ENCODE measurements at regions not wholly inside any gene's neighbourhood (a gene's known extent, or its start where the extent isn't known, plus 50 kb on each side); places are given as distances from the start of the nearest gene placed in this dataset.
"Not testable (repeated sequence)": the region's sequence is repeated elsewhere in the genome, so short reads cannot be mapped to it uniquely, and the experiment has no call there.

DNA sequence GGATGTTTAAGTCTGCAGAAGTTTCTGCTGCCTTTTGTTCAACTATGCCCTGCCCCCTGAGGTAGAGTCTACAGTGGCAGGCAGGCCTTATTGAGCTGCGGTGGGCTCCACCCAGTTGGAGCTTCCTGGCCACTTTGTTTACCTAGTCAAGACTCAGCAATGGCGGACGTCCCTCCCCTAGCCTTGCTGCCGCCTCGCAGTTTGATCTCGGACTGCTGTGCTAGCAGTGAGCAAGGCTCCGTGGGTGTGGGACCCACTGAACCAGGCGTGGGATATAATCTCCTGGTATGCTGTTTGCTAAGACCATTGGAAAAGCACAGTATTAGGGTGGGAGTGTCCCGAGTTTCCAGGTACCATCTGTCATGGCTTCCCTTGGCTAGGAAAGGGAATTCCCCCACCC is 79.4 kb upstream of the RPS6KA6 start:
- not testable (repeated sequence) for H3K27me3 ChIP-seq (ENCODE audit: control insufficient read depth, insufficient read depth, low read length); H3K9me3 ChIP-seq (ENCODE audit: control insufficient read depth, insufficient read depth, low read depth, low read length); H3K9ac ChIP-seq (ENCODE audit: insufficient read depth, low read length); H3K4me3 ChIP-seq (replicated peaks in 1 of 4; ENCODE audit: control extremely low read depth in 1 of 4, insufficient read depth in 1 of 4, low read depth in 3 of 4, low read length in 4 of 4); DNase-seq (ENCODE audit: low read depth in 2 of 2); H3K4me2 ChIP-seq (ENCODE audit: extremely low read depth, insufficient read depth, low read length); H3K27ac ChIP-seq (ENCODE audit: insufficient read depth, low read length); H2AFZ ChIP-seq (ENCODE audit: low read length); H3K36me3 ChIP-seq (ENCODE audit: control insufficient read depth, insufficient read depth, low read length); H3K4me1 ChIP-seq (ENCODE audit: control insufficient read depth, extremely low read depth, insufficient read depth, low read length); H4K20me1 ChIP-seq (ENCODE audit: control insufficient read depth, extremely low read depth, insufficient read depth, low read length); H3K79me2 ChIP-seq (ENCODE audit: control insufficient read depth, insufficient read depth, low read length)

- no peak overlapping the region for H3K9ac ChIP-seq (ENCODE audit: insufficient read depth, low read length)
- no peaks in the 10 kb centered on the region for H3K4me1 ChIP-seq (ENCODE audit: control insufficient read depth, extremely low read depth, insufficient read depth, low read length)
- no peak overlapping the region for H2AFZ ChIP-seq (ENCODE audit: low read length)
- no peak overlapping the region for H3K4me2 ChIP-seq (ENCODE audit: extremely low read depth, insufficient read depth, low read length)
- no peak for TF ChIP-seq EZH2 (IDR thresholded peaks at IDR 0.05; ENCODE audit: low read length, missing control alignments)
- TF ChIP-seq, protein P1, sequence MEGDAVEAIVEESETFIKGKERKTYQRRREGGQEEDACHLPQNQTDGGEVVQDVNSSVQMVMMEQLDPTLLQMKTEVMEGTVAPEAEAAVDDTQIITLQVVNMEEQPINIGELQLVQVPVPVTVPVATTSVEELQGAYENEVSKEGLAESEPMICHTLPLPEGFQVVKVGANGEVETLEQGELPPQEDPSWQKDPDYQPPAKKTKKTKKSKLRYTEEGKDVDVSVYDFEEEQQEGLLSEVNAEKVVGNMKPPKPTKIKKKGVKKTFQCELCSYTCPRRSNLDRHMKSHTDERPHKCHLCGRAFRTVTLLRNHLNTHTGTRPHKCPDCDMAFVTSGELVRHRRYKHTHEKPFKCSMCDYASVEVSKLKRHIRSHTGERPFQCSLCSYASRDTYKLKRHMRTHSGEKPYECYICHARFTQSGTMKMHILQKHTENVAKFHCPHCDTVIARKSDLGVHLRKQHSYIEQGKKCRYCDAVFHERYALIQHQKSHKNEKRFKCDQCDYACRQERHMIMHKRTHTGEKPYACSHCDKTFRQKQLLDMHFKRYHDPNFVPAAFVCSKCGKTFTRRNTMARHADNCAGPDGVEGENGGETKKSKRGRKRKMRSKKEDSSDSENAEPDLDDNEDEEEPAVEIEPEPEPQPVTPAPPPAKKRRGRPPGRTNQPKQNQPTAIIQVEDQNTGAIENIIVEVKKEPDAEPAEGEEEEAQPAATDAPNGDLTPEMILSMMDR (conservative IDR thresholded peaks at IDR 0.05 in 1 of 2, IDR thresholded peaks at IDR 0.05 in 1 of 2; ENCODE audit: low read depth in 1 of 2, low read length in 2 of 2): no peak
- H3K9me3 ChIP-seq (ENCODE audit: control insufficient read depth, insufficient read depth, low read depth, low read length): no peaks in the 10 kb centered on the region
- no peaks in the 10 kb centered on the region for H4K20me1 ChIP-seq (ENCODE audit: control insufficient read depth, extremely low read depth, insufficient read depth, low read length)
- no peaks in the 10 kb centered on the region for H3K36me3 ChIP-seq (ENCODE audit: control insufficient read depth, insufficient read depth, low read length)
- no peak for DNase-seq (ENCODE audit: low read depth in 2 of 2)
- no peaks in the 10 kb centered on the region for H3K27me3 ChIP-seq (ENCODE audit: control insufficient read depth, insufficient read depth, low read length)
- H3K4me3 ChIP-seq (replicated peaks in 1 of 4; ENCODE audit: control extremely low read depth in 1 of 4, insufficient read depth in 1 of 4, low read depth in 3 of 4, low read length in 4 of 4): no peak overlapping the region
- H3K79me2 ChIP-seq (ENCODE audit: control insufficient read depth, insufficient read depth, low read length): no peaks in the 10 kb centered on the region
- H3K27ac ChIP-seq (ENCODE audit: insufficient read depth, low read length): no peak overlapping the region
These were observed 71.9 kb upstream of the RPS6KA6 start for GRCh38 chrX:84259868-84260267.

DNA sequence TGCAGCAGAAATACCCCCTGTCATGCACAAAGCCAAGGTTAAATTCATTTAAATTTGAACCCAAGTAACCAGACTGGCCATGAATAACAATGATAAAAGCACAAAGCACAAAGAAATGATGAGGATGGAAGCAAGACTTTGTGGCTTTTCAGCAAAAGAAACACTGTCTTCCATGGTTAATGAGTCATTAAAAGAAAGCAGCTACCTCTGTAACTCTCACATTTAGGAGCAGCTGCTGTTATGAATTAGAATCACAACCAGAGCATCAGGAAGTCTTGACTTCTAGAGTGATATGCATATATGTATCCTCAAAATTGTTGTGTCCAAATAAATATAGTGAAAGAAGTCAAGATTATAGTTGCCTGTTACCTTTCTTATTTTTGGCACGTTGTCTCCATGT is 70.7 kb upstream of the RPS6KA6 start:
- Histone ChIP-seq H3K4me1 (ENCODE audit: control insufficient read depth, extremely low read depth, insufficient read depth, low read length) (no peaks in the 10 kb centered on the region), H3K27ac (ENCODE audit: insufficient read depth, low read length) (no peak overlapping the region), H3K27me3 (ENCODE audit: control insufficient read depth, insufficient read depth, low read length) (no peaks in the 10 kb centered on the region), H3K9ac (ENCODE audit: insufficient read depth, low read length) (no peak overlapping the region), H4K20me1 (ENCODE audit: control insufficient read depth, extremely low read depth, insufficient read depth, low read length) (no peaks in the 10 kb centered on the region), H3K36me3 (ENCODE audit: control insufficient read depth, insufficient read depth, low read length) (no peaks in the 10 kb centered on the region), H3K4me3 (replicated peaks in 1 of 4; ENCODE audit: control extremely low read depth in 1 of 4, insufficient read depth in 1 of 4, low read depth in 3 of 4, low read length in 4 of 4) (no peak overlapping the region), H2AFZ (ENCODE audit: low read length) (no peak overlapping the region), H3K9me3 (ENCODE audit: control insufficient read depth, insufficient read depth, low read depth, low read length) (no peaks in the 10 kb centered on the region), H3K4me2 (ENCODE audit: extremely low read depth, insufficient read depth, low read length) (no peak overlapping the region), H3K79me2 (ENCODE audit: control insufficient read depth, insufficient read depth, low read length) (no peaks in the 10 kb centered on the region)
- TF ChIP-seq, protein P1 (conservative IDR thresholded peaks at IDR 0.05 in 1 of 2, IDR thresholded peaks at IDR 0.05 in 1 of 2; ENCODE audit: low read depth in 1 of 2, low read length in 2 of 2): no peak
- TF ChIP-seq EZH2 (IDR thresholded peaks at IDR 0.05; ENCODE audit: low read length, missing control alignments): no peak
- DNase-seq (ENCODE audit: low read depth in 2 of 2): no peak

DNA sequence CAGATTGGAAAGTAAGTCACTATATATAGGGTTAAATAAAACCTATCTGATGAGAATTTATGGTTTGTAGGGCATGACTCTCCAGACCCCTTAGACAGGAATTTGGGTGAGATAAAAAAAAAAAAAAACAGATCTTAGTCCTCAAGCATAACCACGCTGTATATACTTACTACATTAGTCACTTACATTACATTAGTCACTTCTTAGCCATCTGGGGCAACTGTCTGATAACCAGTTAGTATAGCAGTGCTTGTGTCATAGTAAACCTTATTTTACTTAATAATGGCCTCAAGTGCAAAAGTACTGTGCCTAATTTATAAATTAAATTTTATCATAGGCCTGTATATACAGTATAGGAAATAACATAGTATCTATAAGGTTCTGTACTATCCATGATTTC is 60.2 kb upstream of the RPS6KA6 start:
- Histone ChIP-seq H3K36me3 (ENCODE audit: control insufficient read depth, insufficient read depth, low read length) (no peaks in the 10 kb centered on the region), H3K9ac (ENCODE audit: insufficient read depth, low read length) (no peak overlapping the region), H3K27me3 (ENCODE audit: control insufficient read depth, insufficient read depth, low read length) (no peaks in the 10 kb centered on the region), H3K4me1 (ENCODE audit: control insufficient read depth, extremely low read depth, insufficient read depth, low read length) (no peaks in the 10 kb centered on the region), H3K79me2 (ENCODE audit: control insufficient read depth, insufficient read depth, low read length) (no peaks in the 10 kb centered on the region), H4K20me1 (ENCODE audit: control insufficient read depth, extremely low read depth, insufficient read depth, low read length) (no peaks in the 10 kb centered on the region), H3K27ac (ENCODE audit: insufficient read depth, low read length) (no peak overlapping the region), H3K4me3 (replicated peaks in 1 of 4; ENCODE audit: control extremely low read depth in 1 of 4, insufficient read depth in 1 of 4, low read depth in 3 of 4, low read length in 4 of 4) (no peak overlapping the region), H3K9me3 (ENCODE audit: control insufficient read depth, insufficient read depth, low read depth, low read length) (no peaks in the 10 kb centered on the region), H3K4me2 (ENCODE audit: extremely low read depth, insufficient read depth, low read length) (no peak overlapping the region), H2AFZ (ENCODE audit: low read length) (no peak overlapping the region)
- DNase-seq (ENCODE audit: low read depth in 2 of 2): peak; percentile 39 to 80
- TF ChIP-seq EZH2 (IDR thresholded peaks at IDR 0.05; ENCODE audit: low read length, missing control alignments): no peak
- TF ChIP-seq, protein P1 (conservative IDR thresholded peaks at IDR 0.05 in 1 of 2, IDR thresholded peaks at IDR 0.05 in 1 of 2; ENCODE audit: low read depth in 1 of 2, low read length in 2 of 2): no peak
